ENCODE measurements at regions not wholly inside any gene's neighbourhood (a gene's known extent, or its start where the extent isn't known, plus 50 kb on each side); places are given as distances from the start of the nearest gene placed in this dataset.

DNA sequence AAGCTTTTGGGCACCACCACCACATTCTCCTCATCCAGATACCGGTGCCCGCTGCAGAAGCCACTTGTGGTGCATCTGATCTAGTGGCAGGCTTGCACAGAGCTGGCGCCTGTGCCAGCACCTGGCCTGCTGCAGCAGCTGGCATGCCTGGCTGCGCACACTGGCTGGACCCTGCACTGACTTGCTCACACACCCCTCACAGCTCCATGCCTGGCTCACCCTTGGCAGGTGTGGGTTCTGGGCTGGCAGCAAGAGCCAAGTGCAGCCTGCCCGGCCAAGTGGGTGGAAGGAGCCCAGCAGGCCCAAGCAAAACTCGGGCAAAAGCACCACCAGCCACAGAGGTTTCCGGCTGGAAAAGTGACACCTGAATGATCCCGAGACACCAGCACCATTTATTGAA, 315.7 kb upstream of the RRP15 start:
- no peak for TF ChIP-seq BCL6 (CRISPR knock-in tag; IDR thresholded peaks at IDR 0.05)
- TF ChIP-seq RNF2 (IDR thresholded peaks at IDR 0.05), result no peak
- TF ChIP-seq, protein P1, sequence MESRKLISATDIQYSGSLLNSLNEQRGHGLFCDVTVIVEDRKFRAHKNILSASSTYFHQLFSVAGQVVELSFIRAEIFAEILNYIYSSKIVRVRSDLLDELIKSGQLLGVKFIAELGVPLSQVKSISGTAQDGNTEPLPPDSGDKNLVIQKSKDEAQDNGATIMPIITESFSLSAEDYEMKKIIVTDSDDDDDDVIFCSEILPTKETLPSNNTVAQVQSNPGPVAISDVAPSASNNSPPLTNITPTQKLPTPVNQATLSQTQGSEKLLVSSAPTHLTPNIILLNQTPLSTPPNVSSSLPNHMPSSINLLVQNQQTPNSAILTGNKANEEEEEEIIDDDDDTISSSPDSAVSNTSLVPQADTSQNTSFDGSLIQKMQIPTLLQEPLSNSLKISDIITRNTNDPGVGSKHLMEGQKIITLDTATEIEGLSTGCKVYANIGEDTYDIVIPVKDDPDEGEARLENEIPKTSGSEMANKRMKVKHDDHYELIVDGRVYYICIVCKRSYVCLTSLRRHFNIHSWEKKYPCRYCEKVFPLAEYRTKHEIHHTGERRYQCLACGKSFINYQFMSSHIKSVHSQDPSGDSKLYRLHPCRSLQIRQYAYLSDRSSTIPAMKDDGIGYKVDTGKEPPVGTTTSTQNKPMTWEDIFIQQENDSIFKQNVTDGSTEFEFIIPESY (CRISPR knock-in tag; IDR thresholded peaks at IDR 0.05), result no peak
- no peak for TF ChIP-seq PRPF4 (IDR thresholded peaks at IDR 0.05; ENCODE audit: insufficient read depth, low read depth, low read length, poor library complexity, severe bottlenecking)
- no peak for TF ChIP-seq SRSF1 (IDR thresholded peaks at IDR 0.05; ENCODE audit: low read depth, low read length)
- TF ChIP-seq, protein P2, sequence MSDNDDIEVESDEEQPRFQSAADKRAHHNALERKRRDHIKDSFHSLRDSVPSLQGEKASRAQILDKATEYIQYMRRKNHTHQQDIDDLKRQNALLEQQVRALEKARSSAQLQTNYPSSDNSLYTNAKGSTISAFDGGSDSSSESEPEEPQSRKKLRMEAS (CRISPR knock-in tag; IDR thresholded peaks at IDR 0.05), result no peak
- no peak for TF ChIP-seq EP300 (IDR thresholded peaks at IDR 0.05; ENCODE audit: low read length)
- no peak for TF ChIP-seq MBD2 (IDR thresholded peaks at IDR 0.05; ENCODE audit: borderline replicate concordance, low read depth)
- no peak for TF ChIP-seq MEF2A (IDR thresholded peaks at IDR 0.05; ENCODE audit: control insufficient read depth, low read depth, low read length)
- no peak for TF ChIP-seq SNRNP70 (optimal IDR thresholded peaks at IDR 0.05; ENCODE audit: low read depth, low read length)
- TF ChIP-seq FOS (IDR thresholded peaks at IDR 0.05; ENCODE audit: extremely low read depth, insufficient read length), result no peak
- no peak for TF ChIP-seq ZNF311 (CRISPR knock-in tag; IDR thresholded peaks at IDR 0.05)
- no peak for FAIRE-seq
- no TSS peak for BruUV-seq (replicated peaks)
- POLR2A ChIA-PET, result no interaction called here
- H3K79me2 ChIP-seq (ENCODE audit: control insufficient read depth, insufficient read depth, low read length), result no peaks in the 10 kb centered on the region
- WGBS (ENCODE audit: insufficient coverage, low coverage, missing lambda C conversion rate), result 2% methylated on average over 8 of the region's 8 CpGs
- H3K4me3 ChIP-seq, result no peak overlapping the region
- no peak overlapping the region for H3K9ac ChIP-seq (ENCODE audit: insufficient read depth in 1 of 2, low read depth in 2 of 2, low read length in 2 of 2)
- H3K9me3 ChIP-seq (replicated peaks; ENCODE audit: control insufficient read depth, insufficient read depth, low read depth, low read length), result no peaks in the 10 kb centered on the region; the same call in 1 of the 2 replicates
- H4K20me1 ChIP-seq (replicated peaks; ENCODE audit: control insufficient read depth, insufficient read depth, low read length), result no peaks in the 10 kb centered on the region
- H3K9me1 ChIP-seq (ENCODE audit: control insufficient read depth, insufficient read depth, low read length), result no peaks in the 10 kb centered on the region
- no peaks in the 10 kb centered on the region for H3K36me3 ChIP-seq (ENCODE audit: control insufficient read depth, insufficient read depth, low read length)
- no peak overlapping the region for H2AFZ ChIP-seq (ENCODE audit: low read depth, low read length)
- DNase-seq (ENCODE audit: extremely low read depth in 1 of 4, low spot score in 3 of 4), result no peak
- intact Hi-C loops (cut with micrococcal nuclease) (no loop called here), in situ Hi-C loops (cut with MboI) (no loop called here)
- no peaks in the 10 kb centered on the region for H3K4me1 ChIP-seq (replicated peaks in 1 of 2; ENCODE audit: control insufficient read depth in 2 of 2, insufficient read depth in 2 of 2, low read length in 2 of 2)
- CTCF ChIA-PET (ENCODE audit: low intra/inter-chr PET ratio), result no interaction called here
- H3K27me3 ChIP-seq (ENCODE audit: control insufficient read depth in 2 of 2, insufficient read depth in 2 of 2, low read length in 2 of 2), result no peaks in the 10 kb centered on the region
- no peak for ATAC-seq
- no peak overlapping the region for H3K27ac ChIP-seq (ENCODE audit: extremely low read depth, low read depth, low read length)
- no peak overlapping the region for H3K4me2 ChIP-seq (ENCODE audit: insufficient read depth, low read length)

Measured in K562 (cell line).